Cardiac muscle cell (in vitro differentiated cells and primary cell): ENCODE measurements at regions not wholly inside any gene's neighbourhood (a gene's known extent, or its start where the extent isn't known, plus 50 kb on each side); places are given as distances from the start of the nearest gene placed in this dataset.
"Not testable (repeated sequence)": the region's sequence is repeated elsewhere in the genome, so short reads cannot be mapped to it uniquely, and the experiment has no call there.

ENCODE experiments used
- DNase-seq, 2 donors: peaks; one replicate each; pipeline versions ENCODE4 v3.0.0 to v3.0.0-alpha.2; 2010 to 2017; ENCODE audit warnings: low read depth in 1 of 2, low spot score in 1 of 2
- H3K27ac ChIP-seq: fragments of 200-600 bp; sonication (generic); 2 replicates; pipeline ENCODE4 v1.5.1; 2016
- H3K27me3 ChIP-seq: fragments of 200-600 bp; sonication (generic); 2 replicates; pipeline ENCODE4 v1.6.0; 2016; ENCODE audit warnings: control low read depth
- H3K36me3 ChIP-seq: fragments of 200-600 bp; sonication (generic); 2 replicates; pipeline ENCODE4 v1.5.1; 2016; ENCODE audit warnings: control low read depth
- H3K4me1 ChIP-seq: fragments of 200-600 bp; sonication (generic); 2 replicates; pipeline ENCODE4 v1.8.1; 2017; ENCODE audit warnings: low read depth, mild to moderate bottlenecking, mixed run types
- H3K4me3 ChIP-seq: fragments of 200-600 bp; sonication (generic); 2 replicates; pipeline ENCODE4 v1.5.1; 2016; ENCODE audit warnings: mild to moderate bottlenecking
- H3K9me3 ChIP-seq: fragments of 200-600 bp; sonication (generic); 2 replicates; pipeline ENCODE4 v1.5.1; 2017; ENCODE audit warnings: low read depth, mild to moderate bottlenecking, control low read depth
- CTCF ChIP-seq: IDR thresholded peaks from 2 replicates; pipeline ENCODE4 v1.5.1; 2012; ENCODE audit warnings: low read depth, mild to moderate bottlenecking, low read length

GRCh38 chr9:135378751-135379150 lies 100.8 kb upstream of the PPP1R26 start:
- no peaks in the 10 kb centered on the region for H3K4me1 ChIP-seq
- H3K36me3 ChIP-seq, result no peaks in the 10 kb centered on the region
- no peak overlapping the region for H3K27ac ChIP-seq
- H3K9me3 ChIP-seq, result no peaks in the 10 kb centered on the region
- no peak for DNase-seq
- TF ChIP-seq CTCF, result no peak
- H3K27me3 ChIP-seq, result no peaks in the 10 kb centered on the region
- H3K4me3 ChIP-seq, result no peak overlapping the region

GRCh38 chr9:135379540-135380267 lies 99.9 kb upstream of the PPP1R26 start:
- Histone ChIP-seq H3K9me3 (no peaks in the 10 kb centered on the region), H3K27me3 (no peaks in the 10 kb centered on the region), H3K4me3 (no peak overlapping the region), H3K36me3 (no peaks in the 10 kb centered on the region), H3K4me1 (no peaks in the 10 kb centered on the region), H3K27ac (no peak overlapping the region)
- DNase-seq, result no peak
- no peak for TF ChIP-seq CTCF

- Histone ChIP-seq H3K4me3 (no peak overlapping the region), H3K4me1 (no peaks in the 10 kb centered on the region), H3K27ac (no peak overlapping the region), H3K9me3 (no peaks in the 10 kb centered on the region), H3K27me3 (no peaks in the 10 kb centered on the region), H3K36me3 (no peaks in the 10 kb centered on the region)
- no peak for DNase-seq
- no peak for TF ChIP-seq CTCF
These were observed 99.1 kb upstream of the PPP1R26 start for GRCh38 chr9:135380311-135380960.

- Histone ChIP-seq H3K27ac (no peak overlapping the region), H3K36me3 (no peaks in the 10 kb centered on the region), H3K4me3 (no peak overlapping the region), H3K4me1 (no peaks in the 10 kb centered on the region), H3K27me3 (no peaks in the 10 kb centered on the region), H3K9me3 (no peaks in the 10 kb centered on the region)
- TF ChIP-seq CTCF, result no peak
- no peak for DNase-seq
These were observed 97.7 kb upstream of the PPP1R26 start for GRCh38 chr9:135381762-135382310.

- Histone ChIP-seq H3K4me3 (no peak overlapping the region), H3K27me3 (no peaks in the 10 kb centered on the region), H3K27ac (no peak overlapping the region), H3K4me1 (peaks cover 7% of the 10 kb centered on the region), H3K9me3 (no peaks in the 10 kb centered on the region), H3K36me3 (no peaks in the 10 kb centered on the region)
- no peak for TF ChIP-seq CTCF
- no peak for DNase-seq
These were observed 95.4 kb upstream of the PPP1R26 start for GRCh38 chr9:135384226-135384625.

- not testable (repeated sequence) for H3K4me3 ChIP-seq, H3K4me1 ChIP-seq, H3K27ac ChIP-seq, H3K9me3 ChIP-seq, DNase-seq, H3K27me3 ChIP-seq, H3K36me3 ChIP-seq
These were observed 94.7 kb upstream of the PPP1R26 start for GRCh38 chr9:135384815-135385405.
